ENCODE measurements at regions not wholly inside any gene's neighbourhood (a gene's known extent, or its start where the extent isn't known, plus 50 kb on each side); places are given as distances from the start of the nearest gene placed in this dataset.

GRCh38 chr16:80009971-80010659, 409.6 kb upstream of the MAF start:
- no peak for DNase-seq (ENCODE audit: low read depth)
- H3K4me3 ChIP-seq (ENCODE audit: low read depth, low read length) = no peak overlapping the region
- ChIA-PET CTCF (interaction anchor here (0.8 to 5.3 kb wide), 3 partner anchors 8 to 75 kb away, joined by 3 to 23 read pairs (median 3); no protein-coding TSS in a partner anchor), POLR2A (no interaction called here)
- no peaks in the 10 kb centered on the region for H3K36me3 ChIP-seq (ENCODE audit: control insufficient read depth, insufficient read depth, low read length)
- no peak for TF ChIP-seq CTCF (IDR thresholded peaks at IDR 0.05; ENCODE audit: insufficient read depth, low read depth, low read length)
- H3K27me3 ChIP-seq (ENCODE audit: control insufficient read depth, insufficient read depth, low read length) = no peaks in the 10 kb centered on the region

DNA sequence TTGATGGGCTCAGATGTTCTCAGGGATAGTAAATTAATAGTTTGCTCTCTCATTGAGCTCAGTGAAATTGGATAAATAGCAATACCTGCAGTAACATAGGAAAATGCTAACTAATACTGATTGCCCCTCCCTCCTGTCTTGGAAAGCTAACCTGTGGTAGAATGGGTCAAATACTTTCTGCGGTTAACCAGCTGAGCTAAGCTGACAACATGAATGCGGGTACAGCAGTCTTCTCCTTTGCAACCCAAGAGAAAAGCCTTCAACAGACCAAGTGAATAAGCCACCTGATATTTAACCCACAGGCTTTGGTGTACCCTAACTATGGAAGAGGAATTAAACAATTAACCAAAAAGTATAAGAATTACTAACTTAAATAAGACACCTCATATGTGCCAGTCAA, 408.3 kb upstream of the MAF start:
- POLR2A ChIA-PET = no interaction called here
- DNase-seq (ENCODE audit: low read depth) = no peak
- CTCF ChIA-PET = interaction anchor here (5.3 kb wide), 1 partner anchor 12 kb away, joined by 23 read pairs; no protein-coding TSS in a partner anchor
- TF ChIP-seq CTCF (IDR thresholded peaks at IDR 0.05; ENCODE audit: insufficient read depth, low read depth, low read length) = no peak
- H3K36me3 ChIP-seq (ENCODE audit: control insufficient read depth, insufficient read depth, low read length) = no peaks in the 10 kb centered on the region
- H3K27me3 ChIP-seq (ENCODE audit: control insufficient read depth, insufficient read depth, low read length) = no peaks in the 10 kb centered on the region
- no peak overlapping the region for H3K4me3 ChIP-seq (ENCODE audit: low read depth, low read length)

GRCh38 chr16:80007231-80007630, 406.7 kb upstream of the MAF start:
- H3K4me3 ChIP-seq (ENCODE audit: low read depth, low read length) = no peak overlapping the region
- H3K27me3 ChIP-seq (ENCODE audit: control insufficient read depth, insufficient read depth, low read length) = no peaks in the 10 kb centered on the region
- ChIA-PET CTCF (interaction anchor here (1.0 to 5.3 kb wide), 3 partner anchors 10 to 18 kb away, joined by 3 to 23 read pairs (median 3); no protein-coding TSS in a partner anchor), POLR2A (no interaction called here)
- H3K36me3 ChIP-seq (ENCODE audit: control insufficient read depth, insufficient read depth, low read length) = no peaks in the 10 kb centered on the region
- no peak for DNase-seq (ENCODE audit: low read depth)
- no peak for TF ChIP-seq CTCF (IDR thresholded peaks at IDR 0.05; ENCODE audit: insufficient read depth, low read depth, low read length)

DNA sequence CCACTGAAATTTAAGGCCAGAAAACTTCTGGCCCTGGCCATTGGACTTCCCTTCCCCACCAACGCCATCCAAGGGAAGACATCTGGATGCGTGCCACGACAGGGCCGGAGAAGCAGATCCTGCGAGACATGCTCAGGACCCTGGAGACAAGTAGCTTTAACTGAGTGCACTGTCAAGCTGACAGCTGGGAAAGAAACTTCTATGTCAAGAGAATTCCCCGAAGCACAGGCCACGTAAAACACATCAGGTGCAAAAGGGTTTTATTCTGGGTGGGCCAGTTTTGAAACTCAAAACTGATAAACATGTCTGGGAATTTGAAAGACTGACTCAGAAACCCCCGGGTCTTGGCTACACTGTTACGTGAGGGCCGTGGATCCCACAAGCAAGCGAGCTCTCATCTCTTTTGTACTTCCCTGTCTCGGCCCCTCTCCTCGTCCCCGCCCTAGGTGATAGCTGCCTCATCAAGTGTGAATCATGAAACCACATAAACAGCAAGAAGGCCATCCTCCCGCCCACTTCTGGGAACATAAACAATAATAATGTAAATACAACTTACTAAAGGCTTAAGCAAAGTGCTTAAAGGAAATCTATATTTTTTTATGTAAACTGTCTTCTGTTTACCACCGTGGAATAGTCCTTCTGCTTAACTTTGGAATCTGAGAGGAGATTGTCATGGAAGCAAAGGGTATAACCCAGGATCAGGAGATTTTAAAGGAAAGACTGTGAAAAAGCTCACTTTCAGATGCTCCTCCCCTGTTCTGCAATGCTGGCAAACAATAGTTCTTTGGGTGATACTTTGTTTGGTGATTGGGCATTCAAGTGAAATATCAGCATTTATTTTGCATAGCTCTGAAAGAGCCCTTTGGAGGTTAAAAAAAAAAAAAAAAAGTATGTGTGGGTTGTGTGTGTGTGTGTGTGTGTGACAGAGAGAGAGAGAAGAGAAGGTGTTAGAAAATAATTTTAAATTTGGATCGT, 406.0 kb upstream of the MAF start:
- H3K4me3 ChIP-seq (ENCODE audit: low read depth, low read length) = no peak overlapping the region
- TF ChIP-seq CTCF (IDR thresholded peaks at IDR 0.05; ENCODE audit: insufficient read depth, low read depth, low read length) = no peak
- no peaks in the 10 kb centered on the region for H3K36me3 ChIP-seq (ENCODE audit: control insufficient read depth, insufficient read depth, low read length)
- DNase-seq (ENCODE audit: low read depth) = no peak
- ChIA-PET CTCF (interaction anchor here (1.0 to 5.3 kb wide), 3 partner anchors 9 to 18 kb away, joined by 3 to 23 read pairs (median 3); no protein-coding TSS in a partner anchor), POLR2A (no interaction called here)
- no peaks in the 10 kb centered on the region for H3K27me3 ChIP-seq (ENCODE audit: control insufficient read depth, insufficient read depth, low read length)

DNA sequence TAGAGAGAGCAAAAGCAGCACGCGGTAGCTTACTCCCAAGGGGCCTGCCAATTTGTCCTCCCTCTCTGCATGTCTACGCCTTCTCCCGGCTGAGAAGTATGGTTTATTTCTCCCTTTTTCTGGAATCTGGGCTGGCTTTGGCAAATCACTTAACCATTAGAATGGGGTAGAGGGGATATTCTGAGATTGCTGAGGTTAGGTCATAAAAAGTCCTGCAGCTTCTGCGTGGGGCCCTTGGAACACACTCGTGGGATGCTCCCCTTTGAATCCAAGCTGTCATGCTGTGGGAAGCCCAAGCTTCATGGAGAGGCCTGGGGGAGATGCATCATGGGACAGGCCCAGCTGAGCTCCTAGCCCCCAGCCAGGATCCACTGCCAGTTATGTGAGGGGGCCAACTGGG, 403.6 kb upstream of the MAF start:
- no peaks in the 10 kb centered on the region for H3K27me3 ChIP-seq (ENCODE audit: control insufficient read depth, insufficient read depth, low read length)
- CTCF ChIA-PET = interaction anchor here (1.9 kb wide), 1 partner anchor 11 kb away, joined by 4 read pairs; no protein-coding TSS in a partner anchor
- POLR2A ChIA-PET = no interaction called here
- H3K36me3 ChIP-seq (ENCODE audit: control insufficient read depth, insufficient read depth, low read length) = no peaks in the 10 kb centered on the region
- TF ChIP-seq CTCF (IDR thresholded peaks at IDR 0.05; ENCODE audit: insufficient read depth, low read depth, low read length) = no peak
- DNase-seq (ENCODE audit: low read depth) = no peak
- H3K4me3 ChIP-seq (ENCODE audit: low read depth, low read length) = no peak overlapping the region

Data from BJ (cell line).